ENCODE measurements at regions not wholly inside any gene's neighbourhood (a gene's known extent, or its start where the extent isn't known, plus 50 kb on each side); places are given as distances from the start of the nearest gene placed in this dataset.

GRCh38 chr9:110106661-110107060, 101.3 kb downstream of the C9orf152 start:
- no peak overlapping the region for H3K9ac ChIP-seq (ENCODE audit: low read length)
- peak overlapping the region; percentile 57 for H3K27ac Mint-ChIP-seq
- no peak overlapping the region for H3K4me3 ChIP-seq (ENCODE audit: control extremely low read depth in 1 of 5, extremely low read depth in 1 of 5, insufficient read depth in 1 of 5, low read depth in 2 of 5, low read length in 4 of 5)
- peaks cover 0 to 3% (median 0%) of the 10 kb centered on the region in 3 donors for H3K9me3 ChIP-seq (ENCODE audit: control extremely low read depth in 1 of 3, control insufficient read depth in 2 of 3, insufficient read depth in 1 of 3, low read length in 2 of 3)
- POLR2A ChIA-PET, result no interaction called here
- H3K4me1 ChIP-seq (ENCODE audit: control insufficient read depth in 2 of 2, insufficient read depth in 2 of 2, low read length in 2 of 2), result peaks cover 75 to 80% of the 10 kb centered on the region in 2 donors
- no peaks in the 10 kb centered on the region for H3K27me3 Mint-ChIP-seq
- H3K4me1 Mint-ChIP-seq, result peaks cover 78% of the 10 kb centered on the region
- H4K20me1 ChIP-seq (ENCODE audit: control insufficient read depth, insufficient read depth, low read length, poor library complexity, severe bottlenecking), result peaks cover 58% of the 10 kb centered on the region
- peaks cover 5 to 31% of the 10 kb centered on the region in 2 experiments for H3K36me3 ChIP-seq (replicated peaks in 1 of 2; ENCODE audit: control extremely low read depth in 1 of 2, control insufficient read depth in 1 of 2, extremely low read depth in 1 of 2, insufficient read depth in 2 of 2, low read length in 1 of 2)
- intact Hi-C loops (cut with micrococcal nuclease), result no loop called here
- no peaks in the 10 kb centered on the region for H3K9me3 Mint-ChIP-seq (ENCODE audit: insufficient read depth)
- TF ChIP-seq CTCF (IDR thresholded peaks at IDR 0.05) (no peak), EZH2 (IDR thresholded peaks at IDR 0.05; ENCODE audit: borderline replicate concordance, insufficient read depth, low read depth, low read length, poor library complexity, severe bottlenecking) (no peak)
- 83% methylated on average over 1 of the region's 2 CpGs for WGBS (ENCODE audit: insufficient coverage)
- peaks cover 98% of the 10 kb centered on the region for H3K79me2 ChIP-seq (ENCODE audit: control insufficient read depth, insufficient read depth, low read length)
- no peak overlapping the region for H3K4me3 Mint-ChIP-seq
- H2AFZ ChIP-seq (ENCODE audit: insufficient read depth, low read depth, low read length, poor library complexity, severe bottlenecking), result no peak overlapping the region
- ATAC-seq (ENCODE audit: low read depth) (no peak), DNase-seq (no peak)
- peak overlapping the region in 1 of 2 donors; percentile 65 for H3K27ac ChIP-seq (ENCODE audit: low read length in 2 of 2)
- CTCF ChIA-PET, result no interaction called here
- H3K4me2 ChIP-seq (replicated peaks; ENCODE audit: low read depth, low read length, poor library complexity, severe bottlenecking), result no peak overlapping the region
- H3K27me3 ChIP-seq (replicated peaks in 1 of 4; ENCODE audit: control extremely low read depth in 1 of 4, control insufficient read depth in 3 of 4, insufficient read depth in 4 of 4, low read length in 3 of 4), result no peaks in the 10 kb centered on the region

- H3K79me2 ChIP-seq (ENCODE audit: control insufficient read depth, insufficient read depth, low read length), result peaks cover 100% of the 10 kb centered on the region
Observed at GRCh38 chr9:110109333-110110092, 98.4 kb downstream of the C9orf152 start.

More at GRCh38 chr9:110109333-110110092, 98.4 kb downstream of the C9orf152 start:
- TF ChIP-seq CTCF (IDR thresholded peaks at IDR 0.05) (no peak), EZH2 (IDR thresholded peaks at IDR 0.05; ENCODE audit: borderline replicate concordance, insufficient read depth, low read depth, low read length, poor library complexity, severe bottlenecking) (no peak)
- WGBS (ENCODE audit: insufficient coverage), result 90% methylated on average over 7 of the region's 7 CpGs
- no peak for ATAC-seq (ENCODE audit: low read depth)
- H3K4me2 ChIP-seq (replicated peaks; ENCODE audit: low read depth, low read length, poor library complexity, severe bottlenecking), result peak overlapping the region; percentile 59
- H3K27ac Mint-ChIP-seq, result peak overlapping the region; percentile 71
- H3K9ac ChIP-seq (ENCODE audit: low read length), result no peak overlapping the region
- peaks cover 56% of the 10 kb centered on the region for H4K20me1 ChIP-seq (ENCODE audit: control insufficient read depth, insufficient read depth, low read length, poor library complexity, severe bottlenecking)
- H2AFZ ChIP-seq (ENCODE audit: insufficient read depth, low read depth, low read length, poor library complexity, severe bottlenecking), result no peak overlapping the region
- peaks cover 77 to 84% of the 10 kb centered on the region in 2 donors for H3K4me1 ChIP-seq (ENCODE audit: control insufficient read depth in 2 of 2, insufficient read depth in 2 of 2, low read length in 2 of 2)
- no peak overlapping the region for H3K4me3 Mint-ChIP-seq
- ChIA-PET CTCF (interaction anchor here (0.7 to 4.1 kb wide), 4 partner anchors 35 to 205 kb away, joined by 3 to 20 read pairs (median 4); no protein-coding TSS in a partner anchor), POLR2A (no interaction called here)
- peaks cover 0 to 3% (median 0%) of the 10 kb centered on the region in 3 donors for H3K9me3 ChIP-seq (ENCODE audit: control extremely low read depth in 1 of 3, control insufficient read depth in 2 of 3, insufficient read depth in 1 of 3, low read length in 2 of 3)
- H3K27ac ChIP-seq (ENCODE audit: low read length in 2 of 2), result peak overlapping the region; percentile 38 to 84
- H3K4me3 ChIP-seq (ENCODE audit: control extremely low read depth in 1 of 5, extremely low read depth in 1 of 5, insufficient read depth in 1 of 5, low read depth in 2 of 5, low read length in 4 of 5), result no peak overlapping the region
- no peaks in the 10 kb centered on the region for H3K27me3 ChIP-seq (replicated peaks in 1 of 4; ENCODE audit: control extremely low read depth in 1 of 4, control insufficient read depth in 3 of 4, insufficient read depth in 4 of 4, low read length in 3 of 4)
- H3K4me1 Mint-ChIP-seq, result peaks cover 74% of the 10 kb centered on the region
- peaks cover 3 to 12% of the 10 kb centered on the region in 2 experiments for H3K36me3 ChIP-seq (replicated peaks in 1 of 2; ENCODE audit: control extremely low read depth in 1 of 2, control insufficient read depth in 1 of 2, extremely low read depth in 1 of 2, insufficient read depth in 2 of 2, low read length in 1 of 2)
- intact Hi-C loops (cut with micrococcal nuclease), result loop anchor here (2.0 to 5.0 kb wide), 2 partner anchors 19 to 43 kb away; no protein-coding TSS in a partner anchor
- H3K9me3 Mint-ChIP-seq (ENCODE audit: insufficient read depth), result no peaks in the 10 kb centered on the region
- no peaks in the 10 kb centered on the region for H3K27me3 Mint-ChIP-seq
- DNase-seq, result no peak

Measured in B cell (primary cell).